ENCODE measurements at regions not wholly inside any gene's neighbourhood (a gene's known extent, or its start where the extent isn't known, plus 50 kb on each side); places are given as distances from the start of the nearest gene placed in this dataset.
A peak's percentile ranks its signal among the peaks of the same experiment; 100 is the strongest.

DNA sequence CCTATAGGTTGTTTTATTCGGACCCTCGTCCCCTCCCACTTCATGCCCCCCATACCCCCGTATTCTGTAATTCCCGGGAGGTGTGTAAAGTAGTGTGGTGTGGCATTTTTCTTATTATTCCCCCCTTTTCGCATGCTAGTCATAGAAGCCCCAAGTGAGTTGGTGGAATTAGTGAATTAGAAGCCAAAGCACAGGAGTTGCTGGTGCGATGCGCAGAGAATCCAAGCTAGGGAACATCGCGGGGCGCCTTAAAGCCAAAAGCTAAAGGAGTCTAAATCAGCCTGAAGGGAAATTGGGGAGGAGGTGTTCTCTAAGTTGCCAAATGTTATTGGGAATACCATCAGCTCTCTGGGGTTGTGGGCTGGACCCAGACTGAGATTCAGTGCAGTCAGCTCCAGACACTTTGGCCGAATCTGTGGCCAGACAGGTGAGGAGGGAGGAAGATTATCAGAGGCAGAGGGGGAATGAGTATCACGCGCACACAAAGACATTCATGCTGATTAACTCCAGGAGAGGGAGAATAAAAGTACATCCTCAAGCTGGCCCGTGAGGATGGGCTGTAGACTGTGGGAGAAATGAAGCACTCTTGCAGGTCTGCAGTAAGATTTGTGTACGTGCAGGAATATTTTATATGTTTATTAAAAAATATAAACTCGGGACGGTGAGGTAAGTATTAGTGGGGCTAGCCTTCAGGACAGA lies 102.8 kb upstream of the HSD17B12 start:
- Histone ChIP-seq H3K9me3 (ENCODE audit: low read depth) (no peaks in the 10 kb centered on the region), H4K20me1 (ENCODE audit: insufficient read depth, poor library complexity, severe bottlenecking) (no peaks in the 10 kb centered on the region), H2AFZ (no peak overlapping the region), H3K4me1 (ENCODE audit: insufficient read depth) (peaks cover 16% of the 10 kb centered on the region), H3K27ac (no peak overlapping the region), H3K4me2 (no peak overlapping the region), H3K9me2 (replicated peaks; ENCODE audit: insufficient read depth) (no peaks in the 10 kb centered on the region), H3K27me3 (peaks cover 95% of the 10 kb centered on the region), H3K79me2 (no peaks in the 10 kb centered on the region), H3K36me3 (replicated peaks; ENCODE audit: insufficient read depth, low read depth) (no peaks in the 10 kb centered on the region), H3K4me3 (no peak overlapping the region)
- 27% methylated on average over 17 of the region's 17 CpGs for WGBS (ENCODE audit: low lambda C conversion rate, missing lambda C conversion rate)
- no peak for TF ChIP-seq EZH2 (IDR thresholded peaks at IDR 0.05; ENCODE audit: borderline replicate concordance)
- TF ChIP-seq, protein P1, sequence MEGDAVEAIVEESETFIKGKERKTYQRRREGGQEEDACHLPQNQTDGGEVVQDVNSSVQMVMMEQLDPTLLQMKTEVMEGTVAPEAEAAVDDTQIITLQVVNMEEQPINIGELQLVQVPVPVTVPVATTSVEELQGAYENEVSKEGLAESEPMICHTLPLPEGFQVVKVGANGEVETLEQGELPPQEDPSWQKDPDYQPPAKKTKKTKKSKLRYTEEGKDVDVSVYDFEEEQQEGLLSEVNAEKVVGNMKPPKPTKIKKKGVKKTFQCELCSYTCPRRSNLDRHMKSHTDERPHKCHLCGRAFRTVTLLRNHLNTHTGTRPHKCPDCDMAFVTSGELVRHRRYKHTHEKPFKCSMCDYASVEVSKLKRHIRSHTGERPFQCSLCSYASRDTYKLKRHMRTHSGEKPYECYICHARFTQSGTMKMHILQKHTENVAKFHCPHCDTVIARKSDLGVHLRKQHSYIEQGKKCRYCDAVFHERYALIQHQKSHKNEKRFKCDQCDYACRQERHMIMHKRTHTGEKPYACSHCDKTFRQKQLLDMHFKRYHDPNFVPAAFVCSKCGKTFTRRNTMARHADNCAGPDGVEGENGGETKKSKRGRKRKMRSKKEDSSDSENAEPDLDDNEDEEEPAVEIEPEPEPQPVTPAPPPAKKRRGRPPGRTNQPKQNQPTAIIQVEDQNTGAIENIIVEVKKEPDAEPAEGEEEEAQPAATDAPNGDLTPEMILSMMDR (IDR thresholded peaks at IDR 0.05; ENCODE audit: poor library complexity) = no peak
- TF ChIP-seq EZH2phosphoT487 (IDR thresholded peaks at IDR 0.05; ENCODE audit: low read depth, severe bottlenecking, unreplicated experiment) = no peak
- no peak for DNase-seq (ENCODE audit: low spot score)

DNA sequence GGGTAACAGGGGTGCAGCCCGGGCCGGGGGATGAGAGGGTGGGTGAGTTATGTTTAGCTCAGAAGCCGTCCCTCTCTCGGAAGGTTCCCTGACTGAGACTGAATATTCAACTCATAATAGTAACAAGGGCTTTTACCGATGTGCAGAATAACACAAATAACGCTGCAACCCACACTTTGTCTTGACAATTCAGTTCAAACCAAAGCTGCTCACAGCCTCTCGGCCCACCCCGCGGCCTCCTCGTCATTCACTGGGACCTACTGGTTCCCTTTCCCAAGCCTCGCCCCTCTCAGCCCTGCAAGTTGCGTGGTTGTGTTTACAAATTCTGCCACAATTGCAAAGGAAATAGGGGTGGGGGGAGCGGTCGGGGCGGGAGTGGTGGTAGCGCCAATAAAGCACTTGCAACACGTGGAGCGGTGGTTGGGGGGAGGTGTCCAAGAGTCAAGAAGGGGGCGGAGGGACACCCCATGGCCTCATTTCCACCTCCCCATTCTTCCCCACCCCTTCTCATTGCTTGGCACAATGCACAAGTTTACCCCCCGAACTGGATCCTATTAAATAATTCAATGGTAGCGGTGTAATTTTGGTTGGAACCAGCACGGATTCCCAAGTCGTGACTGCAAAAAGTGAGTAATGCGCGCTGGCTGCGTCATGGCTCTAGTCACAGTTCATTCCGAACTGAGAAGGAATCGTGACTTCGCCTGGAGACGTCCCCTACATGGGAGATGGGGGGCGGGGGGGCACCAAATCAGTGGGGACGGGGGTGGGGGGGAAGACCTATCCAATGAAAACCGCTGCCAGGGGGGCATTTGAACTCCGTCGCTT lies 102.0 kb upstream of the HSD17B12 start:
- TF ChIP-seq, protein P1 (IDR thresholded peaks at IDR 0.05; ENCODE audit: poor library complexity) = no peak
- peak; percentile 34 for TF ChIP-seq EZH2 (IDR thresholded peaks at IDR 0.05; ENCODE audit: borderline replicate concordance)
- peak; percentile 50 for TF ChIP-seq EZH2phosphoT487 (IDR thresholded peaks at IDR 0.05; ENCODE audit: low read depth, severe bottlenecking, unreplicated experiment)
- Histone ChIP-seq H3K4me1 (ENCODE audit: insufficient read depth) (peaks cover 16% of the 10 kb centered on the region), H3K27me3 (peaks cover 95% of the 10 kb centered on the region), H3K4me3 (no peak overlapping the region), H3K4me2 (peak overlapping the region; percentile 100), H3K27ac (no peak overlapping the region), H3K79me2 (no peaks in the 10 kb centered on the region), H3K9me2 (replicated peaks; ENCODE audit: insufficient read depth) (no peaks in the 10 kb centered on the region), H3K36me3 (replicated peaks; ENCODE audit: insufficient read depth, low read depth) (no peaks in the 10 kb centered on the region), H2AFZ (no peak overlapping the region), H4K20me1 (ENCODE audit: insufficient read depth, poor library complexity, severe bottlenecking) (no peaks in the 10 kb centered on the region), H3K9me3 (ENCODE audit: low read depth) (no peaks in the 10 kb centered on the region)
- 4% methylated on average over 29 of the region's 35 CpGs for WGBS (ENCODE audit: low lambda C conversion rate, missing lambda C conversion rate)
- DNase-seq (ENCODE audit: low spot score) = no peak

DNA sequence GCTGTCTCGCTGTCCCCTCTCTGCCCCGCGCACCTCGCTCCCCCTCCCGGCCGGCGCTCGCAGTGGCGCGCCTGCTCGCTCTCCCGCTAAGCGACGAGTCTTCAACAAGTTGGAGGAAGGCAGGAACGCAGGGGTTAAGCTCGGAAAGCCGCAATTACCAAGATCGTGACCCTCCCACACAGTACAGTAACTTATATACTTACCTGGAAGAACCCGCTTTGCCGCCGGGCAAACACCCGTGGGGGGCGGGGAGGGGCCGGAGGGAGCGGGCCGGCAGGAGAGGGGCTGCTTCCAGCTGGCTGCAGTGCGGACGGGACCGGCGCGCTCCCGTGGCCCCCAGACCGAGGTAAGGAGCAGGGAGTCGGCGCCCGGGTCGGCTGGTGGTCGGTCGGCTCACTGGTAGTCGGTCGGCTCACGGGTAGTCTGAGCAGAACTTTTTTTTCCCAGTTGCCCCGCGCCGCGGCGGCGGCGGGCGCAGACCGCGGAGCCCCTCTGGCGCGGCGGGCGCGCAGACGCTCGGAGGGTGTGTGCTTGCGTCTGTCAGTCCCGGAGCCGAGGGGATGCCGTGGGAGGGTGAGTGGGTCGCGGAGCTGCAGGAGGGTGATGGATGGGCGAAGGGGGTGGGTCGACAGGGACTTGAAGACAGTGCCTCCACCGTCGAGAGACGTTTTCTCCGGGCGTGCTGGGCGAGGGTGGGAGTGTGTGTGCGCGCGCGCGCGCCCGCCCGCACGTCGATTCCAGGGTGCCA lies 101.2 kb upstream of the HSD17B12 start:
- Histone ChIP-seq H4K20me1 (ENCODE audit: insufficient read depth, poor library complexity, severe bottlenecking) (no peaks in the 10 kb centered on the region), H3K9me2 (replicated peaks; ENCODE audit: insufficient read depth) (no peaks in the 10 kb centered on the region), H3K4me1 (ENCODE audit: insufficient read depth) (peaks cover 16% of the 10 kb centered on the region), H3K79me2 (no peaks in the 10 kb centered on the region), H3K27ac (no peak overlapping the region), H3K4me2 (peak overlapping the region; percentile 100), H3K9me3 (ENCODE audit: low read depth) (no peaks in the 10 kb centered on the region), H3K27me3 (peaks cover 95% of the 10 kb centered on the region), H3K4me3 (peak overlapping the region; percentile 67), H2AFZ (peak overlapping the region; percentile 71), H3K36me3 (replicated peaks; ENCODE audit: insufficient read depth, low read depth) (no peaks in the 10 kb centered on the region)
- WGBS (ENCODE audit: low lambda C conversion rate, missing lambda C conversion rate) = 2% methylated on average over 65 of the region's 83 CpGs
- peak; percentile 62 for TF ChIP-seq EZH2phosphoT487 (IDR thresholded peaks at IDR 0.05; ENCODE audit: low read depth, severe bottlenecking, unreplicated experiment)
- TF ChIP-seq, protein P1 (IDR thresholded peaks at IDR 0.05; ENCODE audit: poor library complexity) = peak; percentile 24
- TF ChIP-seq EZH2 (IDR thresholded peaks at IDR 0.05; ENCODE audit: borderline replicate concordance) = peak; percentile 63
- DNase-seq (ENCODE audit: low spot score) = peak; percentile 40

Data from hepatocyte (in vitro differentiated cells).